Neural cell (in vitro differentiated cells): ENCODE measurements at regions not wholly inside any gene's neighbourhood (a gene's known extent, or its start where the extent isn't known, plus 50 kb on each side); places are given as distances from the start of the nearest gene placed in this dataset.

Experiments used
- H2AFZ ChIP-seq: fragments of 200-600, 300-800 bp; sonication (generic), shearing (Covaris generic); 2 replicates; pipeline ENCODE4 v1.6.0; 2014; ENCODE audit warnings: low read depth, mild to moderate bottlenecking, antibody characterized with exemption, low read length, moderate library complexity
- H3F3A ChIP-seq: fragments of 200-600 bp; shearing (Covaris generic); 2 replicates; pipeline ENCODE4 v1.6.1; 2016; ENCODE audit warnings: mild to moderate bottlenecking, moderate library complexity, mixed read lengths, antibody characterized with exemption, low read length; ENCODE audit not compliant: insufficient read depth, poor library complexity, severe bottlenecking
- H3K27ac ChIP-seq: fragments of 200-600, 300-800 bp; sonication (generic), shearing (Covaris generic); 2 replicates; pipeline ENCODE4 v1.5.1; 2014; ENCODE audit warnings: mild to moderate bottlenecking, low read length, moderate library complexity
- H3K27me3 ChIP-seq: fragments of 300-800, 200-600 bp; sonication (generic), shearing (Covaris generic); 2 replicates; pipeline ENCODE4 v1.6.0; 2014; ENCODE audit warnings: mild to moderate bottlenecking, low read depth, low read length, moderate library complexity; ENCODE audit not compliant: insufficient read depth
- H3K36me3 ChIP-seq: fragments of 300-800, 200-600 bp; sonication (generic), shearing (Covaris generic); 2 replicates; pipeline ENCODE4 v1.5.1; 2014; ENCODE audit warnings: mild to moderate bottlenecking, antibody characterized with exemption, low read length, moderate library complexity; ENCODE audit not compliant: insufficient read depth
- H3K4me2 ChIP-seq: fragments of 300-800, 200-600 bp; sonication (generic), shearing (Covaris generic); 2 replicates; pipeline ENCODE4 v1.6.0; 2014; ENCODE audit warnings: mild to moderate bottlenecking, low read length
- H3K4me3 ChIP-seq: fragments of 300-800, 200-600 bp; sonication (generic), shearing (Covaris generic); 2 replicates; pipeline ENCODE4 v1.5.1; 2014; ENCODE audit warnings: mild to moderate bottlenecking, low read length, moderate library complexity
- H3K79me2 ChIP-seq: fragments of 200-600 bp; shearing (Covaris generic); replicated peaks from 2 replicates; pipeline ENCODE4 v1.6.0; 2014; ENCODE audit warnings: mild to moderate bottlenecking, low read length, moderate library complexity; ENCODE audit not compliant: insufficient read depth
- H3K9ac ChIP-seq: fragments of 300-800, 200-600 bp; sonication (generic), shearing (Covaris generic); 2 replicates; pipeline ENCODE4 v1.6.1; 2016; ENCODE audit warnings: mild to moderate bottlenecking, low read length, mixed read lengths
- H3K9me2 ChIP-seq: fragments of 200-600 bp; shearing (Covaris generic); 2 replicates; pipeline ENCODE4 v1.6.1; 2016; ENCODE audit warnings: mild to moderate bottlenecking, low read length, mixed read lengths; ENCODE audit not compliant: insufficient read depth
- H3K9me3 ChIP-seq: fragments of 200-600, 300-800 bp; sonication (generic), shearing (Covaris generic); 2 replicates; pipeline ENCODE4 v1.6.1; 2016; ENCODE audit warnings: mild to moderate bottlenecking, mixed run types, low read length, moderate library complexity, mixed read lengths
- H4K20me1 ChIP-seq: fragments of 200-600 bp; shearing (Covaris generic); 2 replicates; pipeline ENCODE4 v1.6.1; 2016; ENCODE audit warnings: mild to moderate bottlenecking, mixed run types; ENCODE audit not compliant: insufficient read depth
- CTCF ChIP-seq: fragments of 450-650 bp; IDR thresholded peaks from 2 replicates; pipeline ENCODE4 v1.5.1; 2014; ENCODE audit warnings: antibody characterized with exemption, mild to moderate bottlenecking, moderate library complexity; ENCODE audit not compliant: poor library complexity, severe bottlenecking
- EP300 ChIP-seq: fragments of 450-650 bp; conservative IDR thresholded peaks from 2 replicates; pipeline ENCODE4 v1.6.1; 2014; ENCODE audit warnings: antibody characterized with exemption, mild to moderate bottlenecking, moderate library complexity; ENCODE audit not compliant: poor library complexity, severe bottlenecking
- EZH2 ChIP-seq: fragments of 200-600, 300-800 bp; shearing (Covaris generic), sonication (generic); IDR thresholded peaks from 2 replicates; pipeline ENCODE4 v1.6.1; 2014; ENCODE audit warnings: antibody characterized with exemption, low read length, borderline replicate concordance, mild to moderate bottlenecking; ENCODE audit not compliant: insufficient read depth, poor library complexity, severe bottlenecking
- MXI1 ChIP-seq: fragments of 450-650 bp; conservative IDR thresholded peaks from 2 replicates; pipeline ENCODE4 v1.6.1; 2014; ENCODE audit warnings: antibody characterized with exemption, mild to moderate bottlenecking; ENCODE audit not compliant: poor library complexity, severe bottlenecking
- POLR2AphosphoS5 ChIP-seq: IDR thresholded peaks from 2 replicates; pipeline ENCODE4 v1.6.1; 2012
- RAD21 ChIP-seq: fragments of 450-650 bp; conservative IDR thresholded peaks from 2 replicates; pipeline ENCODE4 v1.6.1; 2014; ENCODE audit warnings: antibody characterized with exemption, mild to moderate bottlenecking, moderate library complexity
- REST ChIP-seq: IDR thresholded peaks from 2 replicates; pipeline ENCODE4 v1.6.1; 2012; ENCODE audit warnings: borderline replicate concordance
- SMC3 ChIP-seq: fragments of 450-650 bp; conservative IDR thresholded peaks from 2 replicates; pipeline ENCODE4 v1.6.1; 2014; ENCODE audit warnings: antibody characterized with exemption, mild to moderate bottlenecking, moderate library complexity; ENCODE audit not compliant: poor library complexity
- TAF1 ChIP-seq: IDR thresholded peaks from 2 replicates; pipeline ENCODE4 v1.6.1; 2012; ENCODE audit warnings: low read depth

- H3K9me2 ChIP-seq = no peaks in the 10 kb centered on the region
- H4K20me1 ChIP-seq = no peaks in the 10 kb centered on the region
- H3K9me3 ChIP-seq = no peaks in the 10 kb centered on the region
- H3F3A ChIP-seq = no peaks in the 10 kb centered on the region
- no peak overlapping the region for H3K4me3 ChIP-seq
- no peaks in the 10 kb centered on the region for H3K79me2 ChIP-seq
- no peak overlapping the region for H3K4me2 ChIP-seq
- TF ChIP-seq RAD21 (no peak), REST (no peak), SMC3 (no peak), MXI1 (no peak)
- no peaks in the 10 kb centered on the region for H3K36me3 ChIP-seq
- H2AFZ ChIP-seq = no peak overlapping the region
- H3K9ac ChIP-seq = no peak overlapping the region
- no peaks in the 10 kb centered on the region for H3K27me3 ChIP-seq
- no peak overlapping the region for H3K27ac ChIP-seq
Observed at GRCh38 chr1:64330839-64331238, 127.4 kb downstream of the UBE2U start.

GRCh38 chr1:64335636-64336035 lies 132.2 kb downstream of the UBE2U start:
- Histone ChIP-seq H4K20me1 (no peaks in the 10 kb centered on the region), H3K79me2 (no peaks in the 10 kb centered on the region), H3K36me3 (no peaks in the 10 kb centered on the region), H3K9ac (no peak overlapping the region), H3K4me2 (no peak overlapping the region), H3K9me3 (no peaks in the 10 kb centered on the region), H3F3A (no peaks in the 10 kb centered on the region), H3K27me3 (no peaks in the 10 kb centered on the region), H3K27ac (no peak overlapping the region), H3K9me2 (no peaks in the 10 kb centered on the region), H2AFZ (no peak overlapping the region), H3K4me3 (no peak overlapping the region)
- TF ChIP-seq CTCF (no peak), SMC3 (no peak), EZH2 (no peak), TAF1 (no peak), MXI1 (no peak), REST (no peak), EP300 (no peak), RAD21 (no peak), POLR2AphosphoS5 (no peak)
